NCI-H2227 treated with DMSO at 0.1 percent for 48 hours (cell line): ENCODE measurements at regions not wholly inside any gene's neighbourhood (a gene's known extent, or its start where the extent isn't known, plus 50 kb on each side); places are given as distances from the start of the nearest gene placed in this dataset.

Experiments used
- DNase-seq: peaks from one replicate; lab custom pipeline; 2025; lab: John Stamatoyannopoulos, UW

GRCh38 chr11:80239217-80239616, 798.4 kb upstream of the TENM4 start:
- DNase-seq, result no peak

DNA sequence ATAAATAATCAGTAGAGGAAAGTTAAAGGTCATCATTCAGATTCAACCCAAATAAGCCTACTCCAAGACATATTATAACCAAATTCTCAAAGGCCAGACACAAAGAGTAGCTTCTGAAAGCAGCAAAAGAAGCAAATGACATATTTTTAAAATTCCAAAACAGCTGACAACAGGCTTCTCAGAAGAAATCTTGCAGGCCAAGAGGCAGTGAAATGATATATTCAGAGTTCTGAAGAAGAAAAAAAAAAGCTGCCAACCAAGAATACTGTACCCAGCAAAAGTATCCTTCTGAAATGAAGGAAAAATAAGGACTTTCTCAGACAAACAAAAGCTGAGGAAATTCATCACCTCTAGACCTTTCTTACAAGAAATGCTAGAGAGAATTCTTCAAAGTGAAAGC, 787.1 kb upstream of the TENM4 start:
- DNase-seq, result no peak

DNA sequence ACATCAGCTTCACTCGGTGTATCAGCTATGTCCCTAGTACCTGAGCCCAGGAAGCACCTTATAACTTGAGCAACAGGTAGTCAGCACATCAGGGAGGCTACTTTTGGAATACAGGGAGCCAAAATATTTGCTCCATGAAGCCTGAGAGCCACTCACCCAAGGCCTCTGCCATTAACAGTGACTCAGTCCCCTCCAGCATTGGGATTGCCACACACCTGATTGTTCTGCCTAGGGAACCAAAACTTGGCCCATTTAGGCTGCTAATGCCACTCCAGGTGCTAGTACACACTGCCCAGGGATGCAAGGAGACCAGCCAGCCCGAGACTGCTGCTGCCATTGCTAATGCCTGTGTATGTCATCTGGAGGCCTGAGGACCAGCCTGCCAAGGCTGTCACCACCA, 773.6 kb upstream of the TENM4 start:
- DNase-seq, result no peak

DNA sequence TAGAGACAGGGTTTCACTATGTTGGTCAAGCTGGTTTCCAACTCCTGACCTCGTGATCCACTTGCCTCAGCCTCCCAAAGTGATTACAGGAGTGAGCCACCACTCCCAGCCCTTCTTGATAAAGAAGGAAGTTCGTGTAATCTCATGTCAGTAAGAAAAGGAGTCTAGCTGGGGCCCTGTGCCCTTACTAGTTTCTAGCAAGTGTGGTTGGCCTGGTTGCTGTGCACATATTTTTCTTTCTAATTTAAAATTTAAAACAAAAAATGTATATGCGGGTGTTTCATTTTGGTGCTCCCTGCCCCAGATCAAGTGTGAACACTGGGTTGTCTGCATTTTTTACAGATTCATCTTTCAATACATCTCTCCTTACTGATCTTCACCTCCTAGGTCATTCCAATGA, 770.8 kb upstream of the TENM4 start:
- no peak for DNase-seq

DNA sequence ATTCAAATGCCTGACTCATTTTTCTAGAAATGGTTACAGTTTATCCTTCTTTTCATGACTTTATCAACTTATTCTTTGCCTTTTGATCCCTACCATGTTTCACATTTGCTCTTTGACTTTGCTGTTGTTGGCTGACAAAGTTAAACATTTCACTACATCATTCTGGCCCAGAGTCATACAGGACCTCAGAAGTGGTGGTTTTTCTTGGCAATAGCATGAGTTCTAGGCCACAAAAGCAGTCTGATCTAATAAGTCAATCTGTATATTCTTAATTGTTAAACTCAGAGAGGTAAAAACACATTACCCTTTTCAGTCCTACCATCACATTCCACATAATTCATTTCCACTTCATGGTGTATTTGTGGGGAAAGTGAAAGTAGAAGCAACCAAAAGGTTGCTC, 763.2 kb upstream of the TENM4 start:
- no peak for DNase-seq

DNA sequence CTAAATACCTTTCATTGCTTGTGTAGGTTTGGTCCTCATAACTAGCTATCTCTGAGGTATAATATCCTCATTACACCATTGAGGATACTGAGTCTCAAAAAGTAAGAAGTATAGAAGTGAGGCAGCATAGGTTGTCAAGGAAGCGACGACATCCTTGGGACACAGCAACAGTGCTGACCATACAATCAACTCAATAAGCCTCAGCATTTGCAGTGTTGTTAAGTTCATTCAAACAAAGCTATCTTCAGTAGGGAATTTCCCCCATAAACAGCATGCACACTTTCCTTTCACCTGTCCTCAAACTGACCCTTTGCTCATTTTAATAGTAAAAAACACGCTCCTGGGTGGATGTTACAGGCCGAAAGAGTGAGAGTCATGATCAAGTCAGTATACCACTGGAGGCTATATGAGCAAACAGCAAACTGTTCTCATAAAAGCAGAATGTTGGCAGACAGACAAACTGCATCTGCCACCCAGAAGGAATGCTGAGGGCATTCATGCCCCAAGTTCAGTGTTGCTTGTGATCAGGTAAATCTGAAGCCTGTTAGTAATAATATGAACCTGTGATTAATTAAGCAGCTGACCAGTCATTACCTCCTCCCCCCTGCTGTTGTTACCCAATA, 756.2 kb upstream of the TENM4 start:
- no peak for DNase-seq

DNA sequence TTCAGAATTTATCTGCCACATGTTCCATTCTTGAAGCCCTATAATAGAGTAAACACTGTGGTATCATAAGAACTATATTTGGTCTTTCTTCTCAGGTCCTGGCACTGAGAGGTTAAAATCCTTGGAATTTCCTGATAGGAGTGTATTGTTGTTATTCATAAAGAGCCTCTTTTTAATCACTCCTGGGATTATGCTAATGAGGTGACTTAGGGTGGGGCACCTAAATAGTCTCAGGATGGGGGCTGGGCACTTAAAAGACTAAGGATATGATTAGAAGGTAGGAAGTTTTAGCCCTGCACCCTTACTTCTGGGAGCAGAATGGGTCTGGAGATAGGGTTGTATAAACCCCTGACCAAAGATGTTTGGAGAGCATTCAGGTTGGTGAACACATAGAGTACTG, 755.2 kb upstream of the TENM4 start:
- DNase-seq, result no peak

GRCh38 chr11:80194625-80195024, 753.8 kb upstream of the TENM4 start:
- DNase-seq, result no peak

GRCh38 chr11:80194016-80194415, 753.2 kb upstream of the TENM4 start:
- DNase-seq, result no peak

- DNase-seq, result no peak
Observed at GRCh38 chr11:80188076-80188627, 747.3 kb upstream of the TENM4 start.

DNA sequence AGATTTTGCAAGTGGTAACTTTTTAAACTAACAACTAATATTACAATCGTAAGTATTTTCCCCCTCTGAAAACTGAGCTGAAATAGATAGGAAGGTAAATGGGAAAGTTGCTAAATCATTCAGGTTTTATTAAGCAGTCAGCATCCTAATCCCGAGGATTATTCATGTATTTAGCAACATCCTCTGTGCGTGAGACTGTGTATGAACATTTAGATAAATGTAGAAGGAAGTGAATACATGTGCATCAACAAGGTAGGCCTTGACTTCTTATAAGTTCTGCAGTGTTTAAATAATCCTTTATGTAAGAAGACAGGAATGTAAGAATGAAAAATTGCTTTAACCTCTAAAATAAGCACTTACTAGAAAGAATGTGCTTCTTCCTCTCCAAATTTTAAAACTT, 745.9 kb upstream of the TENM4 start:
- no peak for DNase-seq

GRCh38 chr11:80182901-80183300, 742.1 kb upstream of the TENM4 start:
- DNase-seq, result no peak

DNA sequence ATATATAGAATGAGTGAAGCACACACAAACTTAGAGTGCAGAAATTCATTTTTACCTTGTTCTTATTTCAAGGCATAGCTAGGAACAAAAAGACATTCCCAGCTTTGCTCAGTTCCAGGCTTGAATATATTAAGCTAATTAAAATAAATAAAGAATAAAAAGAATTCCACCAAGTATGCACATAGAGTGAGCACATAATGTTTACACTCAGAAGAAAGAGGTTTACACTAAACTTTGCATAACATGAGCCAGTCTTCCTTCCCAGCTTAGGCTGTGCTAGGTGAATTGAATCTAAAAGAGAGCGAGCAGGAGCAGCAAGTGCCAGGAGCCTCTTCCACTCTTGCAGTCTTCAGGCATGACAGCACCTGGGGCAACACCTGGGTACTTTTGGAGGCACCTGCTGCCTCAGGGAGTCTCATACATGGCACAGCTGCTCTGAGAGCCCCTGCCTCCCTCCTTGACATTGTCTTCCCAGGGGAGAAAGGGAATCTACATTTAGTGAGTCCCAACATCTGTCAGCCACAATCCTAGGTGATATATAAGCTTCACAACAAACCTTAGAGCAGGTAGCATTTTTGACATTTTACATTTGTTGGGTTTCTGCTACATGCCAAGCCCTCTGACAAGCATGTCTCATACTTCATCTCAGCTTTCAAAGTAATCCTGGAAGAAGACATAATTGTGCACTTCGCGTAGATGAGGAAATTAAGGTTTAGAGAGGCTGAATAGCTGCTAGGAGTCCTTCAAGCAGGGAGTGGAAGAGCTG, 732.7 kb upstream of the TENM4 start:
- no peak for DNase-seq

- DNase-seq, result no peak
Observed at GRCh38 chr11:80168796-80169195, 728.0 kb upstream of the TENM4 start.

GRCh38 chr11:80167766-80168165, 726.9 kb upstream of the TENM4 start:
- no peak for DNase-seq

DNA sequence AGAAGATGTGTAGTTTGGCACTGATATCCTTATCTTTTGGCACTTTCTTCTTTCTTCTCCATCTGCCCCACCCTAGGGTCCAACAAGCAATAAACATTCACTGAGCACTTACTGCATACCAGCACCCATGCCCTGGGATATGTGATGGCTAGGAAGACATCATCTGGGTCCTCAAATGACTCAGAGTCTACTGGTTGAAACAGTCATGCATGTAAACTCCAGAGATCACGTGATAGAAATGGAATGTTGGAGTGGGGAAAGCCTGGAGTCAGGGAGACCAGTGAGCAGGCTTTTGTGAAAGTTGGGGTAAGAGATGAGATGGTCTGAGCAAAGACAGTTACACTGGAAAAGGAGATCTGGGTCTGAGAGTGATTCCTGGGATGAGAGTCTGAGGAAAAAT, 724.9 kb upstream of the TENM4 start:
- no peak for DNase-seq

DNA sequence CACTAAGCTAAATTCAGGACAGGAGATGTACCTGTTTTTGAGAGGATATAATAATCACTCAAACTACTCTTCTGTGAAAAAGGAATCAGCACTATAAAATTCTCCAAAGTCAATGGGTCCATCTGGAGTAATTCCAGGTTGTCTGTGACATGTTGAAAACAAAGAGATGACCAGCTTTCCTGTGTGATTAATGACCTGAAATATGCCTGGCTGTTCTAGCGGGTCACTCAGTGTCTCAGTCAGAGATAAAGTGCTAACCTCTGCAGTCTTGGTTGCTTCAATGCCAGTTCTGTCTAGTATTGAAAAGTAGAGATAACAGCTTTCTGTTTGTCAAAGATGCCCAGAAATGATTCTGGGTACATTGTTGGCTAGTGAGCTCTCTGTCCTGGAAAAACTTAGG, 722.6 kb upstream of the TENM4 start:
- DNase-seq, result no peak

GRCh38 chr11:80163011-80163410, 722.2 kb upstream of the TENM4 start:
- DNase-seq, result no peak

GRCh38 chr11:80162387-80162786, 721.6 kb upstream of the TENM4 start:
- no peak for DNase-seq

- DNase-seq, result no peak
Observed at GRCh38 chr11:80157447-80157846, 716.6 kb upstream of the TENM4 start.

DNA sequence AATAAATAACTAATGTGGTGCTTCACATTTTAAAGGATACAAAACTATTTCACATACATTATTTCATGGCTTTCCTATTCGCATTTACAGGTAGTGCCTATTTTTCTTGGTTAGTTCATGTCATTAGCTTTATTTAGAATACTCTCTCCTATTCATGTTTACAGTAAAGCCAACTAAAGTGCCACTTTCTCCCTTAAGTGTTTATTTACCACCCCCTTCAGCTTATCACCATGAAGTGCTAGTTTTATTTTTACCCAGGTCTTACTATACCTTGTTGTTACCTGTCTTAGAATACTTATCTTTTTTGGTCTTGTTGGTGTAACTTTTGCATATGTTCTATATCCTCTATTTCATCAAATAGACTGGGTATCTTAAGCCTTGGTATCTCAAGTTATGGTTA, 715.2 kb upstream of the TENM4 start:
- no peak for DNase-seq

- DNase-seq, result no peak
Observed at GRCh38 chr11:80155412-80156017, 714.7 kb upstream of the TENM4 start.

- DNase-seq, result no peak
Observed at GRCh38 chr11:80146232-80146631, 705.4 kb upstream of the TENM4 start.
